ENCODE measurements at regions not wholly inside any gene's neighbourhood (a gene's known extent, or its start where the extent isn't known, plus 50 kb on each side); places are given as distances from the start of the nearest gene placed in this dataset.

DNA sequence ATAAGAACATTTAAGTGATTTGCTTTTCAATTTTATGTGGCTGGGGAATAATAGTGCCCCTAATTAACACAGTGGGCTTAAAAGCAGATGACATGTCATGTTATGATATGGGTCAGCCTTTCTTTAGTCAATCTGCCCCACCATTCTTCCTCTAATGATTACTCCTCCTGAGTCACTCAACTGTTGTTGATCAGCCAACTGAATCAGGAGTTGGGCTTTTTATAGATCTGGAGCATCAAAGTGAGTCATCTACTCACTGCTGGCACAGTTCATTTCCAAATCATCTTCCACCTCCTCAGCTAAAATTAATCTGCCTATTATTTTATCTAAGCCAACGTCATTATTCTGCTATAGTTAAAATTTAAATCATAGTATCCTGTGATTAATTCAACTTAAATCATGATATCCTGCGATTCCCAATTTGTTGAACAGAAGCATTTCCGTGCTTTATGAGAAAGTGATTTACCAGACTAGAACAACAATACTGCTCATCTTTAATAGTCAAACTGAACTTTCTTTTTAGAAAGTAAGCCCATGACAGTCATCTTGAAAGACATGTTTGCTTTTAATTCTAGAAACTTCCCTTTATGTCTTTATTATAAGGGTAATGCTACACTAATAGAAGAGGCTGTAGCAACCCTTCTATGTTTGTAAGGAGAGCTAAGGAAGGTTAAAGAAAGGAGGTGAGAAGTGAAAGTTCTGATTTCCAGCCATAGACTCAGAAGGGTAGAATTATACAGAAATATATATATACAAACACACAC, 551.4 kb downstream of the TBC1D4 start:
- no peak for DNase-seq
- no peak overlapping the region for H3K4me3 ChIP-seq (ENCODE audit: low read depth, low read length)

DNA sequence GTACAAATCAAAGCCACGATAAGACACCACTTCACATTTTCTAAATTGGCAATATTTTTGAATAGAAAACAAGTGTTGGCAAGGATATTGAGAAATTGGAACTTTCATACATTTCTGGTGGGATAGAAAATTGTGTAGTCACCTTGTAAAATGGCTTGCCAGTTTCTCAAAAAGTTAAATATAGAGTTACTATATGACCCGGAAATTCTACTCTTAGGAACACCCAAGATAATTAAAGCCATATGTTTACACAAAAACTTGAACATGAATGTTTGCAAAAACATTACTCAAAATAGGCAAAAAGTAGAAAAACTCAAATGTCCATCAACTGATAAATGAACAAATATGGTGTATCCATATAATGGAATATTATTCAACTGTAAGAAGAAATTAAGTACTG, 552.5 kb downstream of the TBC1D4 start:
- Histone ChIP-seq H3K9me3 (ENCODE audit: severe bottlenecking) (no peaks in the 10 kb centered on the region), H3K36me3 (no peaks in the 10 kb centered on the region), H3K4me3 (ENCODE audit: low read depth, low read length) (no peak overlapping the region), H3K27me3 (ENCODE audit: insufficient read depth, low read depth, severe bottlenecking) (no peaks in the 10 kb centered on the region), H3K27ac (no peak overlapping the region)
- no peak for DNase-seq
- TF ChIP-seq, protein P1, sequence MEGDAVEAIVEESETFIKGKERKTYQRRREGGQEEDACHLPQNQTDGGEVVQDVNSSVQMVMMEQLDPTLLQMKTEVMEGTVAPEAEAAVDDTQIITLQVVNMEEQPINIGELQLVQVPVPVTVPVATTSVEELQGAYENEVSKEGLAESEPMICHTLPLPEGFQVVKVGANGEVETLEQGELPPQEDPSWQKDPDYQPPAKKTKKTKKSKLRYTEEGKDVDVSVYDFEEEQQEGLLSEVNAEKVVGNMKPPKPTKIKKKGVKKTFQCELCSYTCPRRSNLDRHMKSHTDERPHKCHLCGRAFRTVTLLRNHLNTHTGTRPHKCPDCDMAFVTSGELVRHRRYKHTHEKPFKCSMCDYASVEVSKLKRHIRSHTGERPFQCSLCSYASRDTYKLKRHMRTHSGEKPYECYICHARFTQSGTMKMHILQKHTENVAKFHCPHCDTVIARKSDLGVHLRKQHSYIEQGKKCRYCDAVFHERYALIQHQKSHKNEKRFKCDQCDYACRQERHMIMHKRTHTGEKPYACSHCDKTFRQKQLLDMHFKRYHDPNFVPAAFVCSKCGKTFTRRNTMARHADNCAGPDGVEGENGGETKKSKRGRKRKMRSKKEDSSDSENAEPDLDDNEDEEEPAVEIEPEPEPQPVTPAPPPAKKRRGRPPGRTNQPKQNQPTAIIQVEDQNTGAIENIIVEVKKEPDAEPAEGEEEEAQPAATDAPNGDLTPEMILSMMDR (IDR thresholded peaks at IDR 0.05; ENCODE audit: low read depth, low read length) = no peak

More for the DNA sequence above, 551.4 kb downstream of the TBC1D4 start:
- no peak overlapping the region for H3K27ac ChIP-seq
- H3K27me3 ChIP-seq (ENCODE audit: insufficient read depth, low read depth, severe bottlenecking) = no peaks in the 10 kb centered on the region
- no peaks in the 10 kb centered on the region for H3K9me3 ChIP-seq (ENCODE audit: severe bottlenecking)
- H3K36me3 ChIP-seq = no peaks in the 10 kb centered on the region
- TF ChIP-seq, protein P1 (IDR thresholded peaks at IDR 0.05; ENCODE audit: low read depth, low read length) = no peak

DNA sequence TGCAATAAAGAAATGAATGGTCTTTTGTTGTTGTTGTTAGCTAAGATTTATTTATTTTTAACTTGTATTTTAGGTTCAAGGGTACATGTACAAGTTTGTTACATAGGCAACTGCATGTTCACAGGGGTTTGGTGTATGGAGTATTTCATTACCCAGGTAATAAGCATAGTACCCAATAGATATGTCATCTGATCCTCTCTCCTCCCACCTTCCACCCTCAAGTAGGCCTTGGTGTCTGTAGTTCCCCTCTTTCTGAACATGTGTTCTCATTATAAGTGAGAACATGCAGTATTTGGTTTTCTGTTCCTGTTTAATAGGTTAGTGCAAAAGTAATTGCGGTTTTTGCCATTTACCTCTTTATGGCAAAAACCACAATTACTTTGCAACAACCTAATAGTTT, 554.1 kb downstream of the TBC1D4 start:
- H3K27me3 ChIP-seq (ENCODE audit: insufficient read depth, low read depth, severe bottlenecking) = no peaks in the 10 kb centered on the region
- no peak overlapping the region for H3K4me3 ChIP-seq (ENCODE audit: low read depth, low read length)
- no peaks in the 10 kb centered on the region for H3K36me3 ChIP-seq
- TF ChIP-seq, protein P1 (IDR thresholded peaks at IDR 0.05; ENCODE audit: low read depth, low read length) = no peak
- H3K9me3 ChIP-seq (ENCODE audit: severe bottlenecking) = peaks cover 2% of the 10 kb centered on the region
- no peak overlapping the region for H3K27ac ChIP-seq
- no peak for DNase-seq

DNA sequence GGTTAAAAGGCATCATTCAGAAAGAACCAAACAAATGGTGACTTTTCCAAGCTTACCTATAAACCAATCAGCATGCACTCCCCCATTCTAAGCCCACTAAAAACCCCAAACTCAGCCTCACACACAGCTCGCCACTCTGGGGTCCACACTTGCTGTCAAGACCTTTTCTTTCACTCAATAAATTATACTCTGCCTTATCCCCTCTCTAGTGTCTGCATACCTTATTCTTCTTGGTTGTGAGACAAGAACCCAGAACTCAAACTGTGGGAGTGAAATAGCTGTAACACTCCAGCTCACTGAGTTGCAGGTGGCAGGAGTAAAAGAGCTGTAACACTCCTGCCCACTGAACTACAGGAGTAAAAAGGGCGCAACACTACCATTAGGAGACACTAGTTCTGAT, 559.0 kb downstream of the TBC1D4 start:
- TF ChIP-seq, protein P1 (IDR thresholded peaks at IDR 0.05; ENCODE audit: low read depth, low read length) = no peak
- no peaks in the 10 kb centered on the region for H3K27me3 ChIP-seq (ENCODE audit: insufficient read depth, low read depth, severe bottlenecking)
- no peak for DNase-seq
- no peaks in the 10 kb centered on the region for H3K36me3 ChIP-seq
- H3K4me3 ChIP-seq (ENCODE audit: low read depth, low read length) = no peak overlapping the region
- peaks cover 4% of the 10 kb centered on the region for H3K9me3 ChIP-seq (ENCODE audit: severe bottlenecking)
- H3K27ac ChIP-seq = no peak overlapping the region

DNA sequence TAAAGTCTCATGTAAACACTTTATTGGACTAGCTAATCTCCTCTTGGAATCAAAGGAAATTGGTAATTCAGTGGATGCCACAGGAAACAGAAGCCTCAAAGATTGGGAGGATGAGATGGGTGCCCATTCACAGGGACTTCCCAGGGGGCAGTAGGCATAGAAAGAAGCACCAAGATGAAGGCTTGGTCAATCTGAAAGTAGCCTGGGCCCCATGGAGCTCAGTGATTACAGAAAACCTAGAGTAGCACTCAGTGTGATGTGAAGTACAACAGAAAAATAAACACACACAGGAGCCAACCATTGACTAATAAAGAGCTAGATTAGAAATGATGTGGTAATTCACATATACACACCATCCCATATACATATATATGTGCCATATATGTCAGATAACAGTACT, 560.6 kb downstream of the TBC1D4 start:
- H3K27me3 ChIP-seq (ENCODE audit: insufficient read depth, low read depth, severe bottlenecking) = no peaks in the 10 kb centered on the region
- TF ChIP-seq, protein P1 (IDR thresholded peaks at IDR 0.05; ENCODE audit: low read depth, low read length) = no peak
- no peak overlapping the region for H3K27ac ChIP-seq
- H3K36me3 ChIP-seq = no peaks in the 10 kb centered on the region
- H3K9me3 ChIP-seq (ENCODE audit: severe bottlenecking) = peaks cover 4% of the 10 kb centered on the region
- no peak overlapping the region for H3K4me3 ChIP-seq (ENCODE audit: low read depth, low read length)
- no peak for DNase-seq

DNA sequence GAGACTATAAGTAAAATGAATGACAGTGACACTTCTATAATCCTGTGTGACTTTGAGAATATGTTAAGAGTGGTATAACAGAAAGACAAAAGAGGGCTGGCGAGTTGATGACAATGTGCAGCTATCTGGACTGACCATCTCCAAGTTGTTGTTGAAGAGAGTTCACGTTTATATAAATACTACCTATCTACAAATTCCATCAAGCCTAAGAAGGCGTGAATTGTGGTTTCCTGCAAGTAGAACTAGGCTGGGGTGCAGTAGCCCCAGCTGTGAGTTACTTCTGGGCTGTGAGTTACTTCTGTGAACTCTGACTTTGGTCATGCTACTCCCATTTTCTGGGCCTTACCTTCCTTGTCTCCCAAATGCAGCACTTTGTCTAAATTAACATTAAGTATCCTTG, 561.0 kb downstream of the TBC1D4 start:
- Histone ChIP-seq H3K9me3 (ENCODE audit: severe bottlenecking) (peaks cover 4% of the 10 kb centered on the region), H3K4me3 (ENCODE audit: low read depth, low read length) (no peak overlapping the region), H3K27me3 (ENCODE audit: insufficient read depth, low read depth, severe bottlenecking) (no peaks in the 10 kb centered on the region), H3K36me3 (no peaks in the 10 kb centered on the region), H3K27ac (no peak overlapping the region)
- DNase-seq = no peak
- TF ChIP-seq, protein P1 (IDR thresholded peaks at IDR 0.05; ENCODE audit: low read depth, low read length) = no peak

Data from WERI-Rb-1 (cell line).